Spleen (tissue), 7 donors: ENCODE measurements at regions not wholly inside any gene's neighbourhood (a gene's known extent, or its start where the extent isn't known, plus 50 kb on each side); places are given as distances from the start of the nearest gene placed in this dataset.

Experiments
- POLR2A ChIP-seq, 3 donors: fragments of 450-650 bp; IDR thresholded peaks; one replicate each; pipeline ENCODE4 v1.5.1; 2017; ENCODE audit warnings: antibody characterized with exemption in 3 of 3, mild to moderate bottlenecking in 1 of 3
- POLR2AphosphoS5 ChIP-seq, 3 donors: sonication (generic); formaldehyde crosslinking; IDR thresholded peaks; one replicate each; pipeline ENCODE4 v1.5.1; 2017; ENCODE audit warnings: antibody characterized with exemption in 3 of 3
- TF ChIP-seq, protein P1 (sequence below), 11 experiments: fragments of 200-600 bp in 7 of 11; fragments of 450-650 bp in 4 of 11; sonication (generic) in 4 of 11; IDR thresholded peaks in 8 of 11; conservative IDR thresholded peaks in 3 of 11; 1 replicate in 7 of 11; 2 replicates in 4 of 11; pipeline versions ENCODE4 v1.4.0 to v1.8.0; 2016 to 2021; ENCODE audit warnings: antibody characterized with exemption in 11 of 11, inconsistent platforms in 4 of 11, mild to moderate bottlenecking in 1 of 11
- donor health status: DM: no; HTN: no; CAD: no; lungs with moderate emphysema.
- donor health status: DM: no; HTN: no; CAD: no.
- donor health status: DM: no; HTN: no; CAD: no.

DNA sequence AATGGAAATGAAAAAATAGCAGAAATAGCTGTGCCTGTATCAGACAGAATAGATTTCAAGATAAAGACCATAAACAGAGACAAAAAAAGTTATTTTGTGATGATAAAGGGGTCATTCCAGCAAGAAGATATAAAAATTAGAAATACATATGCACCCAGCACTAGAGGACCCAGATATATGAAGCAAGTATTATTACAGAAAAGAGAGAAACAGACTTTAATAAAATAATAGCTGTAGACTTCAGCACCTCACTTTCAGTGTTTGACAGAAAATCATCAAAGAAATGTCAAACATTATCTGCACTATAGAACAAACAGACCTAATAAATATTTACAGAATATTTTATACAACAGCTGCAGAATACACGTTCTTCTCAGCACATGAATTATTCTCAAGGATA is 783.7 kb downstream of the PLOD2 start:
- TF ChIP-seq, protein P1, sequence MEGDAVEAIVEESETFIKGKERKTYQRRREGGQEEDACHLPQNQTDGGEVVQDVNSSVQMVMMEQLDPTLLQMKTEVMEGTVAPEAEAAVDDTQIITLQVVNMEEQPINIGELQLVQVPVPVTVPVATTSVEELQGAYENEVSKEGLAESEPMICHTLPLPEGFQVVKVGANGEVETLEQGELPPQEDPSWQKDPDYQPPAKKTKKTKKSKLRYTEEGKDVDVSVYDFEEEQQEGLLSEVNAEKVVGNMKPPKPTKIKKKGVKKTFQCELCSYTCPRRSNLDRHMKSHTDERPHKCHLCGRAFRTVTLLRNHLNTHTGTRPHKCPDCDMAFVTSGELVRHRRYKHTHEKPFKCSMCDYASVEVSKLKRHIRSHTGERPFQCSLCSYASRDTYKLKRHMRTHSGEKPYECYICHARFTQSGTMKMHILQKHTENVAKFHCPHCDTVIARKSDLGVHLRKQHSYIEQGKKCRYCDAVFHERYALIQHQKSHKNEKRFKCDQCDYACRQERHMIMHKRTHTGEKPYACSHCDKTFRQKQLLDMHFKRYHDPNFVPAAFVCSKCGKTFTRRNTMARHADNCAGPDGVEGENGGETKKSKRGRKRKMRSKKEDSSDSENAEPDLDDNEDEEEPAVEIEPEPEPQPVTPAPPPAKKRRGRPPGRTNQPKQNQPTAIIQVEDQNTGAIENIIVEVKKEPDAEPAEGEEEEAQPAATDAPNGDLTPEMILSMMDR (IDR thresholded peaks at IDR 0.05 in 8 of 11, conservative IDR thresholded peaks at IDR 0.05 in 3 of 11) = no peak
- no peak for TF ChIP-seq POLR2A (IDR thresholded peaks at IDR 0.05)
- TF ChIP-seq POLR2AphosphoS5 (IDR thresholded peaks at IDR 0.05) = no peak
